Right lobe of liver (tissue), 4 donors: ENCODE measurements at regions not wholly inside any gene's neighbourhood (a gene's known extent, or its start where the extent isn't known, plus 50 kb on each side); places are given as distances from the start of the nearest gene placed in this dataset.

Experiments
- CTCF ChIP-seq, 4 donors: fragments of 200-600 bp in 3 of 4; fragments of 450-650 bp in 1 of 4; IDR thresholded peaks; one replicate each; pipeline versions ENCODE4 v1.5.1 to v1.8.0; 2016 to 2022; ENCODE audit warnings: antibody characterized with exemption in 4 of 4, mild to moderate bottlenecking in 2 of 4
- POLR2A ChIP-seq: fragments of 450-650 bp; IDR thresholded peaks from one replicate; pipeline ENCODE4 v1.6.1; 2017; ENCODE audit warnings: antibody characterized with exemption, mild to moderate bottlenecking
- donor health status: DM: no; HTN: no; CAD: no.
- donor health status: DM: no; HTN: no; CAD: no.
- donor health status: DM: no; HTN: yes; CAD: no.

DNA sequence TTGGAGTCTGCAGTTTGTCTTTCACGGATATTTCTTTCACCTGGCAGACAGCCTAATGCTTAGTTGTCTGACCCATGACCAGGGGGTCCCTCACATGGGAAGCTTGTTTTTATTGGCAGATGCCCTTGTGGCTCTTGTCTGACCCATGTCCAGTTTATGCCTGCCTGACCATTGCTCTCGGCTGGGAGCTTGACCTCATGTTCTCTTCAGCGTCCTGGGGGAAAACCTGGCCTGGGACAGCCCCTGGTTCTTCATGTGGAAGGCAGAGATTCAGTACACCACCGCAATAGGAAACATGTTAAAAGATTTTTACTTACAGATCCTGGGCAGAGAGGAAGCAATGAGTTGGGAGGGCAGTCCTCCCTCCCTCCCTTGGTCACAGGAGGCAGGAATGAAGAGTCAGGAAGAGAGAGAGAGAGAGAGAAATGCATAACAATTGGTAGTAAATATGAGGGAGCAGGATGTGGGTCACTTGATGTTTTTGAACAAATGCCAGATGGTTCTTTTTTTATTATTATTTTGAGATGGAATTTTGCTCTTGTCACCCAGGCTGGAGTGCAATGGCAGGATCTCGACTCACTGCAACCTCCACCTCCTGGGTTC lies 302.7 kb upstream of the MYOCD start:
- TF ChIP-seq CTCF (IDR thresholded peaks at IDR 0.05): no peak
- TF ChIP-seq POLR2A: no peak
